VCaP (cell line): ENCODE measurements at regions not wholly inside any gene's neighbourhood (a gene's known extent, or its start where the extent isn't known, plus 50 kb on each side); places are given as distances from the start of the nearest gene placed in this dataset.

Experiments
- H3K27ac ChIP-seq: fragments of 450-650 bp; 2 replicates; pipeline ENCODE4 v1.5.1; 2017
- TF ChIP-seq, protein P1 (sequence below): fragments of 450-650 bp; conservative IDR thresholded peaks from 2 replicates; pipeline ENCODE4 v1.5.1; 2017; ENCODE audit warnings: mild to moderate bottlenecking, moderate library complexity

DNA sequence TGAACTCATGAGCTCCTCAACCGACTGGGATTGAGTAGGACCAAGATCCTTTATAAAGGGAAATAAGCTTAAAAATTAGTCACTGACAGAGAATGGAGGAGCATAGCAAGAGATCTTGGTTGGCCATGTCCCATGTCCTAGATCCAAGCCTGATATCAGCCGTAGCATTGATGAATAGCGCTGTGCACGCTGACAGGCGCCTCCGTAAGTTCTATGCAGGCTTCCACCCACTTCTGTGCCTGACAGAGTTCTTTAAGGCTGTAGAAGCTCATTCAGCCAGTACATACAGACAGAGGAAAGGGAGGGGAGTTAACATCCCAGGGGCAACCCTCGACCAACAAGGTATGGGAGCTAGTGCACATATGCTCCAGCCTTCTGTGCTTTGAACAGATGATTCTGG is 251.7 kb upstream of the TBC1D5 start:
- TF ChIP-seq, protein P1, sequence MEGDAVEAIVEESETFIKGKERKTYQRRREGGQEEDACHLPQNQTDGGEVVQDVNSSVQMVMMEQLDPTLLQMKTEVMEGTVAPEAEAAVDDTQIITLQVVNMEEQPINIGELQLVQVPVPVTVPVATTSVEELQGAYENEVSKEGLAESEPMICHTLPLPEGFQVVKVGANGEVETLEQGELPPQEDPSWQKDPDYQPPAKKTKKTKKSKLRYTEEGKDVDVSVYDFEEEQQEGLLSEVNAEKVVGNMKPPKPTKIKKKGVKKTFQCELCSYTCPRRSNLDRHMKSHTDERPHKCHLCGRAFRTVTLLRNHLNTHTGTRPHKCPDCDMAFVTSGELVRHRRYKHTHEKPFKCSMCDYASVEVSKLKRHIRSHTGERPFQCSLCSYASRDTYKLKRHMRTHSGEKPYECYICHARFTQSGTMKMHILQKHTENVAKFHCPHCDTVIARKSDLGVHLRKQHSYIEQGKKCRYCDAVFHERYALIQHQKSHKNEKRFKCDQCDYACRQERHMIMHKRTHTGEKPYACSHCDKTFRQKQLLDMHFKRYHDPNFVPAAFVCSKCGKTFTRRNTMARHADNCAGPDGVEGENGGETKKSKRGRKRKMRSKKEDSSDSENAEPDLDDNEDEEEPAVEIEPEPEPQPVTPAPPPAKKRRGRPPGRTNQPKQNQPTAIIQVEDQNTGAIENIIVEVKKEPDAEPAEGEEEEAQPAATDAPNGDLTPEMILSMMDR, result no peak
- no peak overlapping the region for H3K27ac ChIP-seq

DNA sequence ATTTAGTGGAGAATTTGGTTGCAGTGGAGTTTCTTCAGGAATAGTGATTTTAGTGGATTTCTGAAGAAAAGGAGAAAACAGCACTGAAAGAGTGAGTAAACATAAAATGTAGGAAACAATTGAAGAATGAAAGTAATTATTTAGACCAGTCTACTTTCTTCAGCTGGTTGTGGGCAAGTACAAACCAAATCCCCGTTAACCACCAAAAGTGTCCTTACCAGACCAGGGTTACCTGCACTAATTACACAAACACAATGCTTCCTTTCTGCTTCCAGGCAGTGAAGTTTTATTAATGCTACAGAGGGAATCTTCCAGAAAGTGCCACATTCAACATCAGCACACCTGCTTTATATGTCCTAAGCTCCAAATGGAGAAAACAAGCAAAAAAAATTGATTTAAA is 248.0 kb upstream of the TBC1D5 start:
- TF ChIP-seq, protein P1, result no peak
- no peak overlapping the region for H3K27ac ChIP-seq

- TF ChIP-seq, protein P1, result no peak
Observed at GRCh38 chr3:17986348-17986816, 244.0 kb upstream of the TBC1D5 start.

GRCh38 chr3:17985658-17986347 is 243.4 kb upstream of the TBC1D5 start:
- no peak overlapping the region for H3K27ac ChIP-seq

More at GRCh38 chr3:17986348-17986816, 244.0 kb upstream of the TBC1D5 start:
- no peak overlapping the region for H3K27ac ChIP-seq

DNA sequence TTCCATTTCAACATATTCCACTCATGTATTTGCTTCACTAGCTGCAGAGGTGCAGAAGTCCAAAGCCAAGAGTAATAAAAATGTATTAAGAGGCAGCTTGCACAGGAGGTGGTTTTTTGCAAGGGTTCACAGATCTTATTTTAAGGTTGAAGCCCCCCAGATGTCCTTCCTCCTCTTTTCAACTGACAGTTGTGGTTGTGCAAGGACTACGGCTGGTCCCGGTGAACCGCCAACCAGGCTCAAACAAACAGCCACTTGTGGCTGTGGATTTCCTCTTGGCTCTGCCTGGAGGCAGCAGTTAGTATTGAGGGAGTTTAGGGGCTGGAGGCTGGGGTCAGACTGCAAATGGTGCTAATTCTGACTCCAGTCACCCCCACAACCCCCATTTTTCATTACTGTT is 240.7 kb upstream of the TBC1D5 start:
- H3K27ac ChIP-seq, result no peak overlapping the region
- TF ChIP-seq, protein P1, result no peak

More at GRCh38 chr3:17985658-17986347, 243.4 kb upstream of the TBC1D5 start:
- TF ChIP-seq, protein P1, result no peak

GRCh38 chr3:17982211-17982880 is 239.9 kb upstream of the TBC1D5 start:
- no peak overlapping the region for H3K27ac ChIP-seq
- TF ChIP-seq, protein P1, result no peak

DNA sequence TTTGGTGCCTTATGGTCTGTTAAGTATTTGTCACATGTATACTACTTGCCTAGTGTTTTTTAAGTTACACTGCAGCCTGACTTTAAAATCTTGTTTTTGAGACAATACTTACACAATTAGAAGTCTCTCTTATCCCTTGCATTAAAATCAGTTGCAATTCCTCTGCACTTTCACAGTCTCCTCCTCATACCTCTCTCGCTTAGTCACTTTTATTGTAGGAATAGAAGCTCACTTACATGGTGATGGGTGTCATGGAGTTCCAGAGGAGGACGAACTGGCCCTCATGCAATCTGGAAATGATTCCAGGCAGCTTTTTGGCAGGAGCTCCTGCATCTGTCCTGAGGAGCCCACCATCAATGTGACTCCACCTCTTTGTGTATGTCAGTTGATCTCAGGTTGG is 238.4 kb upstream of the TBC1D5 start:
- TF ChIP-seq, protein P1, result no peak
- no peak overlapping the region for H3K27ac ChIP-seq
